IMR-90 (cell line): ENCODE measurements at regions not wholly inside any gene's neighbourhood (a gene's known extent, or its start where the extent isn't known, plus 50 kb on each side); places are given as distances from the start of the nearest gene placed in this dataset.
A peak's percentile ranks its signal among the peaks of the same experiment; 100 is the strongest.

Experiments used
- ATAC-seq: fragments of 200-7000 bp; cut with Tn5 transposase; 2 replicates; pipeline ENCODE4 v1.9.1; 2020; ENCODE audit warnings: low read depth, mild to moderate bottlenecking, moderate library complexity
- BruUV-seq: library from RNA; stranded (reverse); fragments of 400-500 nt; replicated peaks from 2 replicates; lab custom pipeline; 2021; lab: Mats Ljungman, UMichigan
- CTCF ChIA-PET: fragments of 300-600 bp; formaldehyde crosslinking; extraction: SDS; loops from one replicate; lab custom pipeline; 2021; ENCODE audit warnings: antibody characterized with exemption; lab: Yijun Ruan, JAX
- POLR2A ChIA-PET: fragments of 300-600 bp; sonication (Branson Sonifier 250); formaldehyde crosslinking; loops from one replicate; lab custom pipeline; 2022; ENCODE audit warnings: antibody characterized with exemption; ENCODE audit not compliant: unreplicated experiment; lab: Charles Lee
- DNase-seq: peaks from one replicate; pipeline ENCODE4 v3.0.0; 2013
- H2AFZ ChIP-seq: replicated peaks from 2 replicates; pipeline ENCODE3; 2013; ENCODE audit warnings: low read length, mild to moderate bottlenecking; ENCODE audit not compliant: poor library complexity
- H2AK5ac ChIP-seq: 2 replicates; pipeline ENCODE4 v1.6.1; 2013; ENCODE audit warnings: low read depth, low read length, inconsistent platforms
- H2AK9ac ChIP-seq: replicated peaks from 2 replicates; pipeline ENCODE3; 2013; ENCODE audit warnings: mild to moderate bottlenecking, low read depth, low read length, moderate library complexity; ENCODE audit not compliant: poor library complexity
- H2BK120ac ChIP-seq: 2 replicates; pipeline ENCODE4 v1.6.1; 2013; ENCODE audit warnings: low read depth, low read length, inconsistent platforms
- H2BK15ac ChIP-seq: 3 replicates; pipeline ENCODE4 v1.6.1; 2013; ENCODE audit warnings: low read depth, low read length, inconsistent platforms
- H2BK20ac ChIP-seq: 2 replicates; pipeline ENCODE4 v1.6.1; 2013; ENCODE audit warnings: low read depth, mild to moderate bottlenecking, inconsistent platforms, low read length, moderate library complexity
- H2BK5ac ChIP-seq: 2 replicates; pipeline ENCODE4 v1.6.1; 2013; ENCODE audit warnings: mild to moderate bottlenecking, low read depth, low read length, inconsistent platforms; ENCODE audit not compliant: poor library complexity, severe bottlenecking
- H3K14ac ChIP-seq: replicated peaks from 2 replicates; pipeline ENCODE4 v1.6.1; 2013; ENCODE audit warnings: low read depth, low read length, inconsistent platforms
- H3K18ac ChIP-seq: 2 replicates; pipeline ENCODE4 v1.6.1; 2013; ENCODE audit warnings: low read depth, low read length, control low read depth
- H3K23ac ChIP-seq: 2 replicates; pipeline ENCODE4 v1.6.1; 2013; ENCODE audit warnings: low read depth, low read length, inconsistent platforms
- H3K27ac ChIP-seq: 2 replicates; pipeline ENCODE4 v1.5.1; 2013; ENCODE audit warnings: mild to moderate bottlenecking, control low read depth, low read length; ENCODE audit not compliant: insufficient read depth
- H3K27me3 ChIP-seq: 2 replicates; pipeline ENCODE4 v1.6.1; 2013; ENCODE audit warnings: low read length; ENCODE audit not compliant: control insufficient read depth, insufficient read depth
- H3K36me3 ChIP-seq: 2 replicates; pipeline ENCODE4 v1.6.1; 2013; ENCODE audit warnings: low read length, mixed read lengths; ENCODE audit not compliant: control insufficient read depth, insufficient read depth
- H3K4ac ChIP-seq: 2 replicates; pipeline ENCODE4 v1.6.1; 2013; ENCODE audit warnings: low read depth, low read length, inconsistent platforms
- H3K4me1 ChIP-seq: 2 replicates; pipeline ENCODE4 v1.6.1; 2013; ENCODE audit warnings: low read length, mixed read lengths; ENCODE audit not compliant: control insufficient read depth, insufficient read depth
- H3K4me2 ChIP-seq: 2 replicates; pipeline ENCODE4 v1.6.1; 2013; ENCODE audit warnings: low read depth, mild to moderate bottlenecking, control low read depth, low read length, moderate library complexity
- H3K4me3 ChIP-seq: 2 replicates; pipeline ENCODE4 v1.5.1; 2013; ENCODE audit warnings: low read depth, mild to moderate bottlenecking, control low read depth, low read length, moderate library complexity; ENCODE audit not compliant: insufficient read depth
- H3K56ac ChIP-seq: 2 replicates; pipeline ENCODE4 v1.6.1; 2013; ENCODE audit warnings: low read length, inconsistent platforms; ENCODE audit not compliant: insufficient read depth; ENCODE audit errors: extremely low read depth
- H3K79me1 ChIP-seq, 2 experiments: 2 replicates each; pipeline ENCODE4 v1.6.1; 2013; ENCODE audit warnings: low read length in 2 of 2, inconsistent platforms in 1 of 2, low read depth in 1 of 2
- H3K9ac ChIP-seq: 2 replicates; pipeline ENCODE4 v1.6.1; 2013; ENCODE audit warnings: low read depth, low read length, control low read depth
- H3K9me1 ChIP-seq: 2 replicates; pipeline ENCODE4 v1.6.1; 2013; ENCODE audit warnings: low read length, inconsistent platforms; ENCODE audit not compliant: insufficient read depth
- H3K9me3 ChIP-seq: 2 replicates; pipeline ENCODE4 v1.6.1; 2013; ENCODE audit warnings: low read length; ENCODE audit not compliant: control insufficient read depth, insufficient read depth
- H4K20me1 ChIP-seq: 2 replicates; pipeline ENCODE4 v1.6.1; 2013; ENCODE audit warnings: low read length, inconsistent platforms; ENCODE audit not compliant: insufficient read depth
- H4K5ac ChIP-seq: 2 replicates; pipeline ENCODE4 v1.6.1; 2013; ENCODE audit warnings: mild to moderate bottlenecking, low read depth, low read length, control low read depth
- H4K8ac ChIP-seq, 2 experiments: 2 replicates each; pipeline ENCODE4 v1.6.1; 2013; ENCODE audit warnings: low read depth in 2 of 2, low read length in 2 of 2, control low read depth in 1 of 2, inconsistent platforms in 1 of 2
- H4K91ac ChIP-seq: 2 replicates; pipeline ENCODE4 v1.6.1; 2013; ENCODE audit warnings: low read depth, low read length, inconsistent platforms; ENCODE audit not compliant: insufficient read depth
- BHLHE40 ChIP-seq: fragments of 150-350 bp; IDR thresholded peaks from 2 replicates; pipeline ENCODE4 v1.6.1; 2016; ENCODE audit warnings: mild to moderate bottlenecking, low read depth, low read length
- CEBPB ChIP-seq: IDR thresholded peaks from 2 replicates; pipeline ENCODE4 v1.6.1; 2012; ENCODE audit warnings: low read depth, low read length, improper control_type of control experiment
- CHD1 ChIP-seq: IDR thresholded peaks from 2 replicates; pipeline ENCODE4 v1.6.1; 2012; ENCODE audit warnings: low read depth, low read length, improper control_type of control experiment
- CTCF ChIP-seq: conservative IDR thresholded peaks from 2 replicates; pipeline ENCODE4 v1.5.1; 2012; ENCODE audit warnings: mild to moderate bottlenecking, low read depth, low read length, improper control_type of control experiment
- ELK1 ChIP-seq: fragments of 150-350 bp; IDR thresholded peaks from 2 replicates; pipeline ENCODE4 v1.6.1; 2016; ENCODE audit warnings: low read depth, mild to moderate bottlenecking, low read length, moderate library complexity, borderline replicate concordance
- FOS ChIP-seq: fragments of 150-350 bp; IDR thresholded peaks from 2 replicates; pipeline ENCODE4 v1.6.1; 2016; ENCODE audit warnings: low read depth, low read length
- MAFK ChIP-seq: IDR thresholded peaks from 2 replicates; pipeline ENCODE4 v1.6.1; 2012; ENCODE audit warnings: low read depth, low read length, improper control_type of control experiment
- MAZ ChIP-seq: IDR thresholded peaks from 2 replicates; pipeline ENCODE4 v1.6.1; 2012; ENCODE audit warnings: low read depth, mild to moderate bottlenecking, low read length, improper control_type of control experiment, moderate library complexity, borderline replicate concordance
- MXI1 ChIP-seq: IDR thresholded peaks from 2 replicates; pipeline ENCODE4 v1.6.1; 2012; ENCODE audit warnings: low read depth, mild to moderate bottlenecking, low read length, moderate library complexity, borderline replicate concordance
- NFE2L2 ChIP-seq: fragments of 150-350 bp; IDR thresholded peaks from 2 replicates; pipeline ENCODE4 v1.6.1; 2016; ENCODE audit warnings: low read depth, mild to moderate bottlenecking, low read length
- POLR2A ChIP-seq: IDR thresholded peaks from 2 replicates; pipeline ENCODE4 v1.6.1; 2012; ENCODE audit warnings: mild to moderate bottlenecking, low read depth, low read length
- RAD21 ChIP-seq: IDR thresholded peaks from 2 replicates; pipeline ENCODE4 v1.6.1; 2012; ENCODE audit warnings: low read length, improper control_type of control experiment
- RCOR1 ChIP-seq: IDR thresholded peaks from 2 replicates; pipeline ENCODE4 v1.6.1; 2012; ENCODE audit warnings: mild to moderate bottlenecking, low read length, improper control_type of control experiment; ENCODE audit not compliant: insufficient replicate concordance
- RFX5 ChIP-seq: IDR thresholded peaks from 2 replicates; pipeline ENCODE4 v1.8.0; 2012; ENCODE audit warnings: low read depth, mild to moderate bottlenecking, low read length, moderate library complexity
- SMC3 ChIP-seq: fragments of 150-350 bp; IDR thresholded peaks from 2 replicates; pipeline ENCODE4 v1.6.1; 2016; ENCODE audit warnings: low read depth, mild to moderate bottlenecking, antibody characterized with exemption, low read length, moderate library complexity
- USF2 ChIP-seq: fragments of 150-350 bp; IDR thresholded peaks from 2 replicates; pipeline ENCODE4 v1.6.1; 2017; ENCODE audit warnings: mild to moderate bottlenecking, antibody characterized with exemption, low read length, low read depth
- WGBS, 2 experiments: methylation state at CpG; one replicate each; pipeline versions ENCODE4 v1.1.5 to v1.1.7; 2013; ENCODE audit warnings: missing lambda C conversion rate in 2 of 2; ENCODE audit not compliant: insufficient read length in 1 of 2; ENCODE audit errors: extremely low coverage in 2 of 2; 5-methylcytosine and 5-hydroxymethylcytosine counted together
- dilution Hi-C: fragments of 300-500 bp; cut with HindIII; formaldehyde crosslinking; loops from one replicate; pipeline ENCODE4 v1.14.3; 2018; ENCODE audit warnings: low sequenced_read_pairs; ENCODE audit not compliant: unreplicated experiment
- in situ Hi-C: fragments of 300-500 bp; cut with MboI; formaldehyde crosslinking; loops from 3 replicates; pipeline ENCODE4 v1.14.3; 2019; ENCODE audit warnings: low sequenced_read_pairs, inconsistent platforms, mixed read lengths
- intact Hi-C: fragments of 100-400 bp; cut with micrococcal nuclease; formaldehyde crosslinking; loops from 2 replicates; pipeline ENCODE4 v1.10.0; 2022

DNA sequence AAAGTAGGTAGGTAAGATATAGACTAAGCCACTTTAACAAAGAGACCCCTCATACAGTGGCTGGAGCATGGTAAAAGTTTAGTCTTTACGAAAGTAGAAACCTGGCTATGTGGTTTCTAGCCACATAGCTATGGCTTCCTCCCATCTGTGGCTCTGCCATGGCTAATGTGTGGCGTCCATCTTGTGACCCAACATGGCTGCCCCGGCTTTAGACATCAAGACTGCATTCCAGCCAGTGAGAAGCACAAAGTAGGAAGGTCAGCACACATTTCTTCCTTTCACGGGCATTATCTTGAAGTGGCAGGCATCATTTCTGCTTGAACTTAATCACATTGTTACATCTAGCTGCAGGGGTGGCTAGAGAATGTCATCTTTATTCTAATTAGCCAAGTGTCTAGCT is 148.3 kb downstream of the TBX5 start:
- Histone ChIP-seq H3K4ac (no peak overlapping the region), H2BK15ac (no peak overlapping the region), H3K4me3 (no peak overlapping the region), H4K8ac (no peak overlapping the region), H4K91ac (no peak overlapping the region), H2AK5ac (no peak overlapping the region), H3K27ac (no peak overlapping the region), H3K9me1 (no peaks in the 10 kb centered on the region), H3K36me3 (no peaks in the 10 kb centered on the region), H3K14ac (no peak overlapping the region), H3K4me2 (no peak overlapping the region), H2BK120ac (no peak overlapping the region), H2BK5ac (no peak overlapping the region), H3K56ac (no peak overlapping the region), H3K79me1 (no peaks in the 10 kb centered on the region), H2AK9ac (no peak overlapping the region), H2BK20ac (no peak overlapping the region), H3K18ac (no peak overlapping the region), H3K23ac (no peak overlapping the region), H4K5ac (no peak overlapping the region), H3K27me3 (no peaks in the 10 kb centered on the region; the same call in 1 of the 2 replicates), H2AFZ (peak overlapping the region; percentile 36), H3K9ac (no peak overlapping the region), H3K9me3 (no peaks in the 10 kb centered on the region), H4K20me1 (no peaks in the 10 kb centered on the region), H3K4me1 (no peaks in the 10 kb centered on the region)
- BruUV-seq = no TSS peak
- 54% methylated on average over 2 of the region's 4 CpGs; no CpG with 5 or more reads in 1 of the 2 experiments for WGBS, 2 experiments
- intact Hi-C loops (no loop called here), in situ Hi-C loops (no loop called here), dilution Hi-C loops (no loop called here)
- no peak for DNase-seq
- TF ChIP-seq FOS (no peak), MAFK (no peak), RCOR1 (no peak), RFX5 (no peak), BHLHE40 (no peak), USF2 (no peak), MAZ (no peak), RAD21 (no peak), CHD1 (no peak), NFE2L2 (no peak), ELK1 (no peak), SMC3 (no peak), CEBPB (no peak), CTCF (no peak), MXI1 (no peak), POLR2A (no peak)
- ChIA-PET POLR2A (no interaction called here), CTCF (no interaction called here)
- ATAC-seq = no peak
